Mucosa of descending colon (tissue), 3 donors: ENCODE measurements at regions not wholly inside any gene's neighbourhood (a gene's known extent, or its start where the extent isn't known, plus 50 kb on each side); places are given as distances from the start of the nearest gene placed in this dataset.

Experiments used
- ATAC-seq: fragments of 200-7000 bp; cut with Tn5 transposase; one replicate; pipeline ENCODE4 v1.9.1; 2020; ENCODE audit warnings: mild to moderate bottlenecking, moderate library complexity
- DNase-seq, 3 donors: peaks; one replicate each; pipeline ENCODE4 v3.0.0-alpha.2; 2020
- H3K36me3 ChIP-seq: fragments of 200-600 bp; one replicate; pipeline ENCODE4 v1.8.0; 2021; ENCODE audit warnings: low read depth, mild to moderate bottlenecking
- H3K4me1 ChIP-seq: fragments of 200-600 bp; one replicate; pipeline ENCODE4 v1.8.0; 2021; ENCODE audit warnings: low read depth, mild to moderate bottlenecking
- H3K4me3 ChIP-seq: fragments of 200-600 bp; one replicate; pipeline ENCODE4 v1.8.0; 2021; ENCODE audit warnings: mild to moderate bottlenecking
- H3K9me3 ChIP-seq: fragments of 200-600 bp; one replicate; pipeline ENCODE4 v1.8.0; 2021; ENCODE audit warnings: mild to moderate bottlenecking
- CTCF ChIP-seq: fragments of 200-600 bp; IDR thresholded peaks from one replicate; pipeline ENCODE4 v1.8.0; 2022; ENCODE audit warnings: antibody characterized with exemption, mild to moderate bottlenecking
- intact Hi-C, 2 donors: fragments of 100-400 bp; cut with DNase I in 1 of 2; cut with micrococcal nuclease in 1 of 2; formaldehyde crosslinking; loops; one replicate each; pipeline versions ENCODE4 v1.11.0 to v1.11.1; 2022; cut with DNase I, micrococcal nuclease
- donor health status: DM: no; HTN: no; CAD: no; lungs with moderate emphysema.
- donor health status: DM: no; HTN: no; CAD: no.
- donor health status: DM: no; HTN: yes; CAD: no.

DNA sequence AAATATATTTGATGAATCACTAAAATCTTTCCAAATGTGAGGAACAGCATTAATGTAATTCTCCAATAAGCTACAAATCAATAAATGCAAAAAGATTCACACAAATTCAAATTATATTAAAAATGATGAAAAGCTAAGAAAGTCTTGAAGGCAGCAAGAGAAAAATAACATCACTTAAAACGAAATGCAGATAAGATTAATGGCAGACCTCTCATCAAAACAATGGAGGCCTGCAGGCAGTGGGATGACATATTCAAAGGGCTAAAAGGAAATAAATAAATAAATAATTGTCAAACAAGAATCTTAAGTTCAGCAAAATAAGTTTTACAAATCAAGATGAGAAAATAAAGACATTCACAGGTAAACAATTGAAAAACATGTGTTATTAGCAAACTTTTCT lies 952.1 kb downstream of the SLITRK6 start:
- intact Hi-C loops = no loop called here
- no peak for TF ChIP-seq CTCF

DNA sequence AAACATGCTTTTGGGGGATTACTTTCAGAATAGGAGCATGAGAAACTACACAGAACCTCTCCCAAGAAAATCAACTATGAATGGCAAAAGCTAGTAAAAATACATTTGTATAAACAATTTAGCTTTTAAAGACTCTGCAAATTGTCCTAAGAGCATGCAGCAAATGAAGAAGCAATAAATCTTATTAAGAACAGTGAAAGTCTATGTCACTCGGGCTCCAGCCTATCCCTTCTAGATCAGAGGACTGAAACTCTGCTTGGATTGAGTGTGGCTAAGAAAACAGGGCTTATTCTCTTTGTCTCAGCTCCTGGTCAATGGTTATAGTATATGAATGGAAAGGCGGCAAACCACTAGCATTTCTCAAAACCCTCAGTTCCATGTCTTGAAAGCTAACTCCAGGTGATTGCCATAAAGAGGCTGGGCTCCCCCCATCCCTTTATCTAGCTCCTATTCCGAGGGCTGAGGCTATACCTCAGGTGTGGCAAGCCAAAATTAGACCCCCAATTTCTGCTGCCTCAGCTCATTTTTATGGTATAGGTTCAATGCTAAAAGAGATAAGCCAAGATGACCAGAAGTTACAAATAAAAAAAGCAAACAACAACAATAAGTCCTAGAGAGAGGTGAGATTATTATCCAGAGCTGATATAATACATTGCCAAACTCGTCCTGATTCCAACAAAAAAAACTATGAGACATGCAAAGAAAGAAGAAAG lies 953.2 kb downstream of the SLITRK6 start:
- TF ChIP-seq CTCF = no peak
- no peak overlapping the region for H3K4me3 ChIP-seq
- no peaks in the 10 kb centered on the region for H3K36me3 ChIP-seq
- no peaks in the 10 kb centered on the region for H3K4me1 ChIP-seq
- intact Hi-C loops = no loop called here
- DNase-seq (no peak), ATAC-seq (no peak)
- H3K9me3 ChIP-seq = no peaks in the 10 kb centered on the region

More for the DNA sequence above, 952.1 kb downstream of the SLITRK6 start:
- DNase-seq (no peak), ATAC-seq (no peak)
- H3K36me3 ChIP-seq = no peaks in the 10 kb centered on the region
- no peaks in the 10 kb centered on the region for H3K4me1 ChIP-seq
- H3K4me3 ChIP-seq = no peak overlapping the region
- no peaks in the 10 kb centered on the region for H3K9me3 ChIP-seq

DNA sequence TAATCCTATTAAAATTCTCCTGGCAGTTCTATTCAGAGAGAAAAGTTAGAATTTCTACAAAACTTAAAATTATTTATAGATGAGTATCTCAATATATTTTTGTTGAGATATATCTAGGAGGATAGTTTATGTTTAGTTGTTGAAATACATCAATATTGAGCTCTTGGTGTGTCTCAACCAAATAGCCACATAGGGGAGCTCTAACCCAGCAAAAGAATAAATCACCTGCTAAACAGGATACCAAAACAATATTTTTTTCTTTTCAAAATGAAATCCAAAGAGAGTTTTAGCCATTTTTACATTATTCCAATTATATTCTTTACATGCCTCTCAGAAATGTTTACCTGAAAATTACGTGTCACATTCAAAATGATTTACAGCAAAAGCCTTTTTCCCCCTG lies 954.7 kb downstream of the SLITRK6 start:
- H3K36me3 ChIP-seq = no peaks in the 10 kb centered on the region
- no peak for ATAC-seq
- intact Hi-C loops = no loop called here
- H3K4me1 ChIP-seq = no peaks in the 10 kb centered on the region
- no peak for DNase-seq
- no peak overlapping the region for H3K4me3 ChIP-seq
- TF ChIP-seq CTCF = no peak
- H3K9me3 ChIP-seq = no peaks in the 10 kb centered on the region

- Histone ChIP-seq H3K4me3 (no peak overlapping the region), H3K4me1 (no peaks in the 10 kb centered on the region), H3K36me3 (no peaks in the 10 kb centered on the region), H3K9me3 (no peaks in the 10 kb centered on the region)
- intact Hi-C loops = no loop called here
- no peak for ATAC-seq
- DNase-seq = no peak
- TF ChIP-seq CTCF = no peak
These were observed 955.9 kb downstream of the SLITRK6 start for GRCh38 chr13:84843368-84843767.

DNA sequence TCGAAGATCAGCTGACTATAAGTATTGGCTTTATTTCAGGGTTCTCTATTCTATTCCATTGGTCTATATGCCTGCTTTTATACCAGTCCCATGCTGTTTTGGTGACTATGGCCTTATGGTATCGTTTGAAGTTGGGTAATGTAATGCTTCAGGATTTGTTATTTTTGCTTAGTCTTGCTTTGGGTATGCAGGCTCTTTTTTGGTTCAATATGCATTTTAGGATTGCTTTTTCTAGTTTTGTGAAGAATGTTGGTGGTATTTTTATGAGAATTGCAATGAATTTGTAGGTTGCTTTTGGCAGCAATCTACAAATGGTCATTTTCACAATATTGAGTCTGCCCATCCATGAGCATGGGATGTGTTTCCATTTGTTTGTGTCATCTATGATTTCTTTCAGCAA lies 951.9 kb upstream of the SLITRK1 start:
- TF ChIP-seq CTCF = no peak
- Histone ChIP-seq H3K36me3 (no peaks in the 10 kb centered on the region), H3K9me3 (no peaks in the 10 kb centered on the region), H3K4me3 (no peak overlapping the region), H3K4me1 (no peaks in the 10 kb centered on the region)
- intact Hi-C loops = no loop called here
- ATAC-seq (no peak), DNase-seq (no peak)
